ENCODE measurements at regions not wholly inside any gene's neighbourhood (a gene's known extent, or its start where the extent isn't known, plus 50 kb on each side); places are given as distances from the start of the nearest gene placed in this dataset.
A peak's percentile ranks its signal among the peaks of the same experiment; 100 is the strongest.
"Not testable (repeated sequence)": the region's sequence is repeated elsewhere in the genome, so short reads cannot be mapped to it uniquely, and the experiment has no call there.

- Histone ChIP-seq H2AFZ (ENCODE audit: low read length) (no peak overlapping the region), H3K4me2 (ENCODE audit: insufficient read depth, low read length) (no peak overlapping the region), H3K4me1 (ENCODE audit: insufficient read depth, low read length) (no peaks in the 10 kb centered on the region), H3K27ac (ENCODE audit: low read depth, low read length) (no peak overlapping the region), H3K4me3 (ENCODE audit: insufficient read depth, low read length) (no peak overlapping the region), H3K36me3 (ENCODE audit: insufficient read depth, low read length) (no peaks in the 10 kb centered on the region), H3K27me3 (ENCODE audit: insufficient read depth, low read length) (peaks cover 14% of the 10 kb centered on the region), H4K20me1 (ENCODE audit: insufficient read depth, low read length) (no peaks in the 10 kb centered on the region), H3K9me3 (ENCODE audit: low read depth, low read length) (no peaks in the 10 kb centered on the region), H3K79me2 (ENCODE audit: insufficient read depth, low read length) (no peaks in the 10 kb centered on the region)
- no peak for TF ChIP-seq CTCF (IDR thresholded peaks at IDR 0.05; ENCODE audit: extremely low read depth, low read depth, low read length)
- no peak for DNase-seq (ENCODE audit: insufficient read length, low spot score, missing footprints)
Measured at GRCh38 chr5:36795366-36795765, 81.2 kb upstream of the NIPBL start.

- peak overlapping the region; percentile 47 for H2AFZ ChIP-seq (ENCODE audit: low read length)
- no peak overlapping the region for H3K4me3 ChIP-seq (ENCODE audit: insufficient read depth, low read length)
- peaks cover 11% of the 10 kb centered on the region for H3K27me3 ChIP-seq (ENCODE audit: insufficient read depth, low read length)
- DNase-seq (ENCODE audit: insufficient read length, low spot score, missing footprints): no peak
- no peak overlapping the region for H3K27ac ChIP-seq (ENCODE audit: low read depth, low read length)
- H3K79me2 ChIP-seq (ENCODE audit: insufficient read depth, low read length): no peaks in the 10 kb centered on the region
- no peak for TF ChIP-seq CTCF (IDR thresholded peaks at IDR 0.05; ENCODE audit: extremely low read depth, low read depth, low read length)
- H4K20me1 ChIP-seq (ENCODE audit: insufficient read depth, low read length): no peaks in the 10 kb centered on the region
- no peaks in the 10 kb centered on the region for H3K9me3 ChIP-seq (ENCODE audit: low read depth, low read length)
- H3K4me2 ChIP-seq (ENCODE audit: insufficient read depth, low read length): peak overlapping the region; percentile 59
- no peaks in the 10 kb centered on the region for H3K4me1 ChIP-seq (ENCODE audit: insufficient read depth, low read length)
- no peaks in the 10 kb centered on the region for H3K36me3 ChIP-seq (ENCODE audit: insufficient read depth, low read length)
Measured at GRCh38 chr5:36796155-36796554, 80.4 kb upstream of the NIPBL start.

- Histone ChIP-seq H3K27ac (ENCODE audit: low read depth, low read length) (no peak overlapping the region), H3K9me3 (ENCODE audit: low read depth, low read length) (no peaks in the 10 kb centered on the region), H3K4me3 (ENCODE audit: insufficient read depth, low read length) (no peak overlapping the region), H4K20me1 (ENCODE audit: insufficient read depth, low read length) (no peaks in the 10 kb centered on the region), H3K79me2 (ENCODE audit: insufficient read depth, low read length) (no peaks in the 10 kb centered on the region), H3K4me2 (ENCODE audit: insufficient read depth, low read length) (no peak overlapping the region), H3K36me3 (ENCODE audit: insufficient read depth, low read length) (no peaks in the 10 kb centered on the region), H2AFZ (ENCODE audit: low read length) (no peak overlapping the region), H3K27me3 (ENCODE audit: insufficient read depth, low read length) (peaks cover 16% of the 10 kb centered on the region), H3K4me1 (ENCODE audit: insufficient read depth, low read length) (no peaks in the 10 kb centered on the region)
- no peak for DNase-seq (ENCODE audit: insufficient read length, low spot score, missing footprints)
- no peak for TF ChIP-seq CTCF (IDR thresholded peaks at IDR 0.05; ENCODE audit: extremely low read depth, low read depth, low read length)
Measured at GRCh38 chr5:36801523-36801922, 75.0 kb upstream of the NIPBL start.

- Histone ChIP-seq H3K4me3 (ENCODE audit: insufficient read depth, low read length) (no peak overlapping the region), H3K9me3 (ENCODE audit: low read depth, low read length) (no peaks in the 10 kb centered on the region), H2AFZ (ENCODE audit: low read length) (no peak overlapping the region), H3K4me2 (ENCODE audit: insufficient read depth, low read length) (no peak overlapping the region), H3K27me3 (ENCODE audit: insufficient read depth, low read length) (peaks cover 16% of the 10 kb centered on the region), H3K36me3 (ENCODE audit: insufficient read depth, low read length) (no peaks in the 10 kb centered on the region), H3K27ac (ENCODE audit: low read depth, low read length) (no peak overlapping the region), H3K79me2 (ENCODE audit: insufficient read depth, low read length) (no peaks in the 10 kb centered on the region), H3K4me1 (ENCODE audit: insufficient read depth, low read length) (no peaks in the 10 kb centered on the region), H4K20me1 (ENCODE audit: insufficient read depth, low read length) (no peaks in the 10 kb centered on the region)
- no peak for DNase-seq (ENCODE audit: insufficient read length, low spot score, missing footprints)
- no peak for TF ChIP-seq CTCF (IDR thresholded peaks at IDR 0.05; ENCODE audit: extremely low read depth, low read depth, low read length)
Measured at GRCh38 chr5:36802187-36802586, 74.4 kb upstream of the NIPBL start.

GRCh38 chr5:36813249-36813648 lies 63.3 kb upstream of the NIPBL start:
- H4K20me1 ChIP-seq (ENCODE audit: insufficient read depth, low read length); H3K4me3 ChIP-seq (ENCODE audit: insufficient read depth, low read length); H3K27ac ChIP-seq (ENCODE audit: low read depth, low read length); H3K36me3 ChIP-seq (ENCODE audit: insufficient read depth, low read length); H2AFZ ChIP-seq (ENCODE audit: low read length); H3K4me1 ChIP-seq (ENCODE audit: insufficient read depth, low read length); H3K4me2 ChIP-seq (ENCODE audit: insufficient read depth, low read length); H3K9me3 ChIP-seq (ENCODE audit: low read depth, low read length); DNase-seq (ENCODE audit: insufficient read length, low spot score, missing footprints); H3K79me2 ChIP-seq (ENCODE audit: insufficient read depth, low read length): not testable (repeated sequence)
- H3K27me3 ChIP-seq (ENCODE audit: insufficient read depth, low read length): peaks cover 15% of the 10 kb centered on the region

Data from osteoblast (primary cell).